ENCODE measurements at regions not wholly inside any gene's neighbourhood (a gene's known extent, or its start where the extent isn't known, plus 50 kb on each side); places are given as distances from the start of the nearest gene placed in this dataset.

DNA sequence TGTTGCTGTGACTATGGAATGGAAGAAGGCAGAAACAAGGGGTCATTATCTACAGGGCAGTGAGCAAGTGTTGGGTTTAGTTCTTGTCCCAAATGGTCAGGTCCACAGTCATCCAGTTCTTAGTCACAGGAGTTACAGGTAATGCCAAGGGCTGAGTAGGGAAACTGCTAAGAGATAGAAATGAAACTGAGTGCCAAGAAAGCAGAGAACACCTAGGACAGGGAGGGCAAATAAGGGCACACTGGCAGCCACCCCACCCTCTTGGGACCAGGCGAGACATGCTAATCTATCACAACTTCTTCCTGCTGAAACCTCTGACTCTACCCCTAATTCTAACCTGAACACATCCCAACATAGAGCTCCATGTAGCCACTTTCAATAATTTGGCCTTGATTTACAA is 103.2 kb downstream of the KLF4 start:
- DNase-seq (ENCODE audit: low read depth in 4 of 4, low spot score in 3 of 4): no peak
